Middle frontal gyrus (tissue), 1 donor: ENCODE measurements at regions not wholly inside any gene's neighbourhood (a gene's known extent, or its start where the extent isn't known, plus 50 kb on each side); places are given as distances from the start of the nearest gene placed in this dataset.

Experiments used
- DNase-seq: peaks from one replicate; pipeline ENCODE4 v3.0.0-alpha.2; 2015; ENCODE audit warnings: low spot score; ENCODE audit errors: extremely low spot score

DNA sequence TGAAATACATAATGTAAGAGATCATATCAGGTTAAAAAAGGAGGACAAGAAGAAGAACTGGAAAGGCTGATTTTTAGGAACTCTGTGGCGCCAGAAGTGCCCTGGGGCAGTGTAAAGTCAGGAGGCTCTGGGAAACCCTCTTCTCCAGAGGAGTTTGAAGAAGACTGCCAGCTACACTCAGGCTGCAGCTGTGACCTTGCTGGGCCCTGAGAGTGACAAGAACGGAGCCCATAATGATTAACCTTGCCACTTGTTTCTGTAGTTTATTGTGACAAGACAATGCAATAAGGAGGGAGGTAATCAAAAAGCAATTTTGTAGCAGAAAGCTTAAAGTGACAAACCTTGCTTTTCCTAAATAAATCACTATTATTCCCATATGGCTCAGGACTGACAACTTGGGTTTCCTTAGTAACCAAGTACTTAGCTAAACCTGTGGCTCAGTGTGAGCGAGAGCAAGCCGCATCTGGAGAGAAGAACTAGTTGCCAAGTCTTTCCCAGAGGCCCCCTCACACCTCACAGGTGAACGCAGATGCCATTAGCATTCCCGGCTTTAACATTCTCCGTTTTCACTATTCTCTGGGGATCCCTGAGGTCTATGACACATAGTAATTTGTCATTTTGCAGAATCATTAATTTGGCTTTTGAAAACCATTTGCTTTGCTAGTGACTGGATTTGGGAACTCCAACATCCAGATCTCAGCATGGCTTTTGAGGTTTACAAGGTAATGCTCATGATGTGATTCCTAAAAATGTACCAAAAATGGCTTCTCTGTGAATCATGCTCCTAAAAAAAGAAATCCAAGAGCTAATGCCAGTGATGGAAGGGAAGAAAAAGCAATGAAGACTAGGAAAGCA is 115.9 kb downstream of the OMA1 start:
- no peak for DNase-seq

DNA sequence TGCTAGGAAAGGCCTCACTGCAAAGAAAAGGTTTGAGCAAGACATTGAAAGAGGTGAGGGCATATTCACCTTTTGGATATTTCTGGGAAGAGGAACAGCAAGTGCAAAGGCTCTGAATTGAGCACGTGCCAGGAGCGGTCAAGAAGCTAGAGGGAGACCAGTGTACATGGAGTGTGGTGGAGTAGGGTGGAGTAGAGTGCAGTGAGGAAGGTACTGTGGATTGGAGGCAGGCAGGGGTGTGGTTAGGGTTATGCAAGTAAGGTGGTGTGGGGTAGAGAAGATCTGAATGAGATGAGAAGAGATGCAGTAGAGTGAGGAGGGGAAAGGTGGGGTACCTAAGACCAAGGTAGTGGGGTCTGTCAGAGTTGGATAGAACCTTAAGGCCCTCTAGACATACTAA is 119.6 kb downstream of the OMA1 start:
- DNase-seq = no peak

DNA sequence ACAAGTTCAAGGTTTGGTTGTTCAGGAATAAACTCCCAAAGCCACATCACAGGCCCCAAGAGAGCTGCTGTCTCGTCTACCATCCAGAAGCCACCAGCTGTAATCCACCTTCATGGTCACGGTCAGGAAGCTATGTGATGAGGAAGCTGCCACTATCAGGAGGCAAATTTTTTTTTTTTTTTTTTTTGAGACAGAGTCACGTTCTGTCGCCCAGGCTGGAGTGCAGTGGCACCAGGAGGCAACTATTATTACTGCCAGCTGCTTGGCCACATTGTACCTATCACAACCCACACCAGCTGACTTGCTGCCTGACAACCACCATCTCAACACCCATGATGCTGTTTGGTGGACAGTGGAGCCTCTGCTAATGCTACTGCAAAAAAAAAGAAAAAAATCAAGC is 124.1 kb downstream of the OMA1 start:
- no peak for DNase-seq

DNA sequence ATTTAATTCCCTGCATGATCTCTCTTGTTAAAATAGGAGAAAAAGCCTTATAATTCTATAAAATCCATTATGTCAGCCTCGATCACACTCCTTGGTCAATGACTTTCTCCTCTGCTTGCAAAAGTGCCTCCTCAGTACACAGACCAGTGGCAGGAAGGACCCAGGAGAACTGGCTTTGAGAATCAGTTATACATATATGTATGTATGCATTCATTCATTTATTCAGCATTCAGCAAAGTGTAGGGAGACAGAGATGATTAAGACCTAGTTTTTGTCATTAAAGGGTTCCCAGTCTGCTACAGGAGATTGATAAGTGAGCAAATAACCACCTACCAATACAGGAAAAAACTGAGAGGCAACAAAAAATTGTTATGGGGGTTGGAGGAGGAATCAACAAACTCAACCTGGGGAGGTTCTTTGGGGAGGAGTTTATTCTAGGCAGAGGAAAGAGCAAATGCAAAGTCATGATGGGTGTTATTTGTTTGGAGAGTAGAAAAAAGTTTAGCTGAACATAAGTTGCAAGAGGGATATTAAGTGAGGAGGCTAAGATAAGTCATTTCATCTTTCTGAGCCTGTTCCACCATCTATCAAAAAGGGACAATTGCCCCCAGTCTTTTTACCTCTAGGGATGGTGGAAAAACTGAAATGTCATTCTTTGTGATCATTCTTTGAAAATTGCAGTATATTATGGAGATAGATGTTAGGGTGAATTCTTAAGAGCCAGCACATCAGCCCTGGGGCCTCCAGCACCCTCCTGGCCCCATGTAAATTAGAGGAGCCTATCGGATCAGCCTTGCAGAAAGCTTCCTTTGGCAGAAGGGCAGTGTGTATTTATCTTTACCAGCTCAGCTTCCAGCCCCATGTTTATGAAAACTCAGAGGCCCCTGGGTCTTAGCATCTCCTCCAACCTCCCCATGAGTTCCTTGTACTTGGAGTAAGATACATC is 128.0 kb downstream of the OMA1 start:
- no peak for DNase-seq

DNA sequence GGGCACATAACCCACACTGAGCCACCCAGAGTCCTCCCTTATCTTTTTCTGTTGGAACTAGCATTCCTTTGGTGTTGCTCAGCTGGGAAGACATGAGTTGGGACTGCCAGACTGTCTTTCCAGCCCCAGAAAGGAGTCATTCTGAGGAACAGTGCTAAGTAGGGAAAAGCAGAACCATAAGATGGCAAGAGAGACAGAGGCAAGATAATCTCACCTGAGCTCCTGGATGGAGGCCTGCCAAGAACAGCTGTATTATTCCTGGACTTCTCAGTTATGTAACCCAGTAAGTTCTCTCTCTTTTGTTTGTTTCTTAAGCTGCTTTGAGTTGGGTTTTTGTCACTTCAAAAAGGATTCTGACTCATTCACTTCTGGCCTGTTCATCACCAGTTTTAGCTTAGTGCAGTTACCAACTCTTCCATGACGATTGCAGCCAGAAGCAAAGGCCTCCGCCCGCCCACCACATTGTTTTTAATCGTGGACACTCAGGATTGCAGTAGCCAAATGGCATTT is 134.4 kb downstream of the OMA1 start:
- no peak for DNase-seq

DNA sequence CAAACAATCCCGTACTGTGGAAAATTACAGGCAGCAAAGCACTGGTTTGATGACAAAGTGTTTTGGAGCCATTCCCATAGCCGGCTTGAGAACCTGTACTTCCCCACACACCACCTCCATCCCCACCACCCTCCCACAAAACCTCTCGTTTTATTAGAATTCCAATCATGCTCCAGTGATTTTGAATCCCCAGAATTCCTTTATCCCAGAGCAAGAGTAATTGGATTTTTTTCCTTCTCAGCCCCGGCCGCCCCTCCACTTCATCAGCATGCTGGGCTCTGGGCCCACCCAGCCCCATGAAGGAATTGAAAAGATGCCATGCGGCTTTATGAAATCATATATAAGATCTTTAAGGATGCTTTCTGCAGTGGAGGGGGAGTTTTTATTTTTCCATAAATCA is 136.6 kb downstream of the OMA1 start:
- no peak for DNase-seq

DNA sequence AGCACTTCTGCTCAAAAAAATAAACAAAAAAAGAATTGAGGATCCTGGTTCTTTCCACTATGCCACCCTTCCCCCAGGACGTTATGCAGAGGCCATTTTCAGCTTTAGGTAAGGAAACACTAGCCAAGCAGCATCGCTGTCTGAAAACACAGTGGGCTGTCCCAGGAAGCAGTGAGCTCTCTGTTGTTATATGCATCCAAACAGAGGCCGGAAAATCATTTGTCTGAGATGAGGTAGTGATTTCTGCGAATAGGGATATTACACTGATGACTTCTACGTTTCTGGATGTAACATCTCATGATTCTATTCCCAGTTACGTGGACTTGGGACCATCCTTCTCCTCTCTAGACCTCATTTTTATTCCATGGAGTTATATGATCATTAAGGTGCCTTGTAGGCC is 137.2 kb downstream of the OMA1 start:
- no peak for DNase-seq

DNA sequence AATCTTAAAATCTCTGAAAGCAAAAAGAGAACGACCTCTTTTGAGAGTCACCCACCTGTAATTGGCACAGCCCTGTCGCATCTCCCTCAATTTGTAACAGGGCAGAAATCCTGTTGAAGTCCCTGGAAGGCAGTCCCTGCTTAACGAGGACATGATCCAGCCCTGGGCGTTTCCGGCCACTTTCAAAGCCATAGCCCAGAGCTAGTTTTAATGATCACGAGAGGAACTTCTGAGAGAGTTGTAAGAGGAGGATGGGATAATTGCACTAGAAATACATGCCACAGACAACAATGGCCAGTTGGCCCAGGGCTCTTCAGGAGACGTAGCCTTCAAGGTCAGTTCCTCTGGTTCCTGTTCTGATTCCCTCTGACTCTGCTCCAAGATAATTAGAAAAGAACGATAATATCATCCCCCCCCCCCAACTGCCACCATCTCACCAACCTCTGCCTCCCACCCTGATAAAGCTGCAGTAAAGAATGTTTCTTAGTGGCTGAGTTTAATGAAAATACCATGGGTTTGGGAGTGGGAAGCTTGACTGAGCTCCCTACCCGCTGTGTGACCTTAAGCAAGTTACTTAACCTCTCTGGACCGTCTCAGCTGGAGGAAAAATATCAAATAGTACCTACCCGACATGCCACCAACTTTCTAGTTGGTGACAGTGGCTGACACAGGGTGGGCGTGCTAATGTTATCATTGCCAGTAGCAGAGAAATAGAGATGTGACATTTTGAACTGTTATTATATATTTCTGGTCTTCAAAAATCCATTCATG is 140.0 kb downstream of the OMA1 start:
- no peak for DNase-seq

DNA sequence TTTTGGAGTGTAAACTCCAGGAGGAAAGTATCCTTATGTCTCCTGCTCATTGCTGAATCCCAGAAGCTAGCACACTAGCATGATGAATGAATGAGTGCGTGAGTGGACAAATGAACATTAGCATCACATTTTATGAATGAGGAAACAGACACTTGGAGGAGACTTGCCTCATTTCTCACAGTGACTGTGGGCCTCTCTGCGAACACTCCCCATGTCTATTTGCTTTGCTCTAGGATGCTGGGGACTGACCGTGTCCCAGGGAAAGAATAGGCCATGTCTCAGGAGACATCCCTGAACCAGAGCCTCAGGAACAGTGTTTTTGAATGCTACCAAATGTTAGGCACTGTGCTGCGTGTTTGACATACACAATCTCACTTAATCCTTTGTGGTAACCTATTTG is 140.9 kb downstream of the OMA1 start:
- no peak for DNase-seq

DNA sequence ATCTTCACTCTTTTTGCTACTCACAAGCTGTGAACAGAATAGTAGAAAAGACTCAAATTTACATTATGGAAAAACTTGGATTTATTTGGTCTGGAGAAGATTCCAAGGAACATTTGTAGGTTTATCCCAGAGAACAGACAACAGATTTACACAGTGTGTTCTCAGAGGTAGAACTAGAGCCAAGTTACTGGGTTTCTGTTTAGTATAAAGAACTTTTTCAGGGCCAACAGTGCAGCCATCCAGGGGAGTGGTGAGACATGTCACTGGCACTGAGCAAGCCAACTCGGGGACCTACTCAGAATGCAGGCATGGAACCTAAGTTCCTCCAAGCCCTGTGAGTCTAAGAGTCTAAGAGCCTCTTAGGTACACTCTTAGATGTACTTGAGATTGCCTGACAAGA is 142.6 kb downstream of the OMA1 start:
- DNase-seq = no peak

DNA sequence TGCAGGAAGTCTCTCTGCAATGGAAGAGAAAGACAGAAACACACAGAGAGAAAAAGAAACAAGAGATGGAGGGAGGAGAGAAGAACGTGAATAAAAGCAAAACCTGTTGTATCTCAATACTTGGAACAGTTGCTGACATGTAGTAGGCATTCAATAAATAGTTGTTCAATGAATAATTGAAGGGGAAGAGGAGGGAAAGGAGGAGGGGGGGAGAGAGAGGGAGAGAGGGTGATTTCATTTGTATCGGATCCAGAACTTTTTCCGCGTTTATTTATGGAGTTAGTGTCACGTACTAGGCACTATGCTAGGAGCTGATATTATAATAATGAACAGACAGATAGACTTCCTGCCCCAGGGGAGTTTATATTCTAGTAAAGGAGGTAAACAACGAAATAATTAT is 144.1 kb downstream of the OMA1 start:
- DNase-seq = no peak

DNA sequence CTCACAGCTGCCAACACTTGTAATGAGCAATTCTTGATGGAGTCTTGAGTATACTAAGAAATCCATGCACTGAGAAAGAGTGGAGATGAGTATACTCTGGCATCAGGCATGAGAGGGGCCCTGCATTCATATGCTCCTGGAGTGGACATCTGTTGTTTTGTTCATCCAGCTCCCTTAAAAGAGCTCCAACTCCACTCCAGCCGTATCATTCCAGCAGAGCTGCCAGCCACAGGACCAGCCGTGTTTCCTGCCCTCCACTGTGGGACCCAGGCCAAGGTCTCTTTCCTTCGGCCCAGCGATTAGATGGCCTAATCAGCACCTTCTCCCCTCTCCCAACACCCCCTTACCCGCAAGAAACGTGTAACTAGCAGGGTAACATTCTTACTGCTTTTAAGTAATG is 144.5 kb downstream of the OMA1 start:
- no peak for DNase-seq

DNA sequence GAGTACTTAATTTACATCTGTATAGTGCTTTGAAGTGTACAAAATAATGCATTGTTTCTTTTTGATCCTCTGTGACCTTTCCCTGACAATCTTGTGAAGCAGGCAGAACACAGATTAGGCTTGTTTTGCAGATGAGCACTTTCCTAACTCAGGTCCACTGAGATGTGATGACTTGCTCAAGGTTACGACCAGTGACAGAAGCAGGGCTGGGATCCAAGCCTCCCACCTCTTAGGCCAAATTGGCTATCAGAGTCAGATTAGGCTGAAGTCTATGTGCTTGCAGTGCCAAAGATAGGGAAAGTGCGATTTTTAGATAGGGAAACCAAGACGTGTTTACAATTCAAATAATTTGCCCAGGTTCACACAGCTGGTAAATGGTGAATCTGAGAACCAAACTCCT is 147.3 kb downstream of the OMA1 start:
- DNase-seq = no peak

DNA sequence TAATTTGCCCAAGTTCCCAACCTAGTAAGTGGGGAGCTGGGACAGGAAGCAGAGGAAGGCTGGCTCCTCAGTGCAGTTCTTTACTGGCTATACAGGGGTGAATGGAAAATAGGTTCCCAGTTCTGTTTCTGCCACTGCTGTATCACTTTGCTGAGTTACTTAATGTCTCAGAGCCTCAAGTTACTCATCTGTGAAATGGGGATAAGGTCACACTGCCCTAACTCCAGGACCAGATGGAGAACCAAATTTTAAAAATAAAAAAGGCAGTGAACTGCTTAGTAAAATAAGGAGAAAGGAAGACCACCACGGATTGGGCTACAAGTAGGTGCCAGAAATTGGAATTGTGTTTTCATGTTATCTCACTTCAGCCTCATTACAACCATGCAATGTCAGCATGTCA is 147.8 kb downstream of the OMA1 start:
- DNase-seq = no peak

DNA sequence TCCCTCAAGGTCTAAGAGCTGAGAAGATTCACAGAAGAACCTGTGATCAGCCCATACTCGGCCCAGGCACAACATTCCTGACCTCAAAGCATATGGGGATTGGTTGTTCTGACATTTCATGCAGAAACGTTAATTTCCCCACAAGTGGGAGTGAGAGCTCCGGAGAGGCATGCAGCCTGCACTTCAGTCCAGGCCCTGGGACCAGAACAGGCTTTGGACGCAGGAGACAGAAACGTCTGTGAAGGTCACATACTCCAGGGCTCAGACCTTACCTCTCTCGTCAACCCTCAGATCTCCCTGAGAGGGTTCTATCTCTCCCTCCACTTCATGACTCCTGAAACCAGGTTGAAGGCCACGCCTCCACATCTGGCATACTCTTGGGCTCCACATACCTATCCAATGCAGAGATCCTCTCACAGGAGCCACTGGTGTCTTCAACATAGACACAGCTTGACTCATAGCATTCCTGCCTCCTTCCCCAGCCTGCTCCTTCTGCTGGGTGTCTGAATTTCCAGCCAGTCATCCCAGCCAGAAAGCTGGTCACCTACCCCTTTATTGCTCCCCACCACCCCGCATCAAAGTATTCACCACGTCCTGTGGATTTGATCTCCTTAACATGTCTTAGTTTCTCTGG is 149.2 kb downstream of the OMA1 start:
- no peak for DNase-seq

DNA sequence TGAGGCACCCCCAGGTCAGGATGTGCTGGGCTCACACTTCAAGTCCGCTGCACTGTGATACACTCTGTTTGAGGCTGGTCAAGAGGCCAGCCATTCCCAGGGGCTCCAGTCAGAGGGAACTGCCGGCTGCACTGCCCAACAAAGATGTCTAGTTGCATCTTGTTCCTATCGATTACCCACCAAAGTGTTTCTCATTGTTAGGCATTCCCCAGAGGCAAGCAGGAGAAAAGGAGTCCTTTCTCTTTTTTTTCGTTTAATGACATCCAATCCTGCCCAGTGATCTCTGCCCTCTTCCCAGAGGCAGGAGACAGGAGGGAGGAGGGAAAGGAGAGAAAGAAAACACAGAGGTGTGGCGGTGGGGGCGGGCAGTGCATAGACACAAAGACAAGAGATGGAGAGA is 150.4 kb downstream of the OMA1 start:
- DNase-seq = no peak

DNA sequence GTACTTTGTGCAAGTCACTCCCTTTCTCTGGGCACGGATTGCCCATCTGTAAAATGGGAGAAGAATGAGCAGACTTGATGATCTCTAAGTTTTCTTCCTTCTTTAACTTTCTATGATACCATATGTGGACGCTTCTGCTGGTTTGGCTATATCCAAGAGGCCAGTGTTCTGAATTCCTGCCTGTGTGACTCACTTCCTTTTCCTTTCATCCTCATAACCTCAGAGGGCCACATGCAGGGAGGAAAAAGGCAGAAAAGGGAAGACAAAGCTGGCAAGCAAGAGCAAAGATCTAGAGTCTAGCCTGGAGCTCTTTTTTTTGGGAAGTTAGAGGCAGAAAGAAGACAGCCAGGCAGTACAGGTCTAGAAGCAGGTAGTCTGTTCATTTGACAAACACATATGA is 151.2 kb downstream of the OMA1 start:
- DNase-seq = no peak

DNA sequence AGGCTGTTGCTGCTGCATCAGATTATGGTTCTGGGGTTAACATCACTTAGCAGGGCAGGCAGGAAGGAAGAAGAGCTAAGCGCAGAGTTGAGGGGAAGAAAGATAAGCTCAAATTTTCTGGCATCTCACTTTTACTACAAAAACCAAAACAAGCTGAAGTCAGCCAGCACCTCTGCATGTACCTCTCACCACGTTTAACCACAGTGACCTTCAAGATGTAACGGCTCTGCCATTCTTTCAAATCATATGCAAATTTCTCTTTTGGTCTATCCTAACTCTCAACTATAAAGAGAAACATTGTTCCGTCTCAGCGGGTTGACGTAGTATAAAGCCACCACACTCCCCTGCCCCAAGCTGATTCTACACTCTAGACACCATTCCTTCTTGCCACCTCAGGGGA is 154.4 kb downstream of the OMA1 start:
- DNase-seq = no peak

DNA sequence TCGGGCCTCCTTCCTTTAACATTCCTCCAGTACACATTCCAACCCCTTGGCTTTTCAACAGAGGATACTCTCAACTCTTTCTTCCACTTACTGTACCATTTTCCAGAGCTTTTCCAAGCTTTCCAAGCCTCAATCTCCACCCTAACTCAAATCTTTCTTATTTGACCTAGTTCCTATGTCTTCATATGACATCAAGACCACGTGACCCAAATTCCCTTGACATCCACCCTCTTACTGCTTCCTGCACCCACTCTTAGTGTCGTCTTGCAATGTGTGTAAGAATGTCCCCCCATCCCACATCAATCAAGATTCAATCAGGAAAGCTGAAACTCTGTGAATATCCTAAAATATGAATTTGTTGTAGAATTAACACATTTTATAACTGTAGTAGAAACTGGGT is 155.0 kb downstream of the OMA1 start:
- no peak for DNase-seq

DNA sequence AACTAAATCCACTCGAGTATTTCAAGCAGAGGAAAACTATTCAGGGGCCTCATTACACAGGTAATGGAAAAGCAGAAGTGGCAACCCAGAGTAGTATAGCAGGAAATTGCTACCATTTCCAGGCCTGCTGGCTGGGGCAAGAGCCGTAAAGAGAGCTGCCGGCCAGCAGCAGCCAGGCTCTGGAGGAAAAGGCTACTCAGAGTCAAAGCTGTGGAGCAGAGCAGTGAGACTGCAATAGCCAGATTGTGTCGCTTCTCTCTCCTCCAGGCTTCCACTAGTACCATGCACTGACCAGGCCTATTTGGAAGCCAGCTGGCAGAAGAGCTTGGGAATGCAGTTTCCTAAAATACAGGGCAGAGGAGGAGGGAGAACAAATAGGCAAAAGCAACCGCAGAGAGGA is 155.5 kb downstream of the OMA1 start:
- DNase-seq = no peak

DNA sequence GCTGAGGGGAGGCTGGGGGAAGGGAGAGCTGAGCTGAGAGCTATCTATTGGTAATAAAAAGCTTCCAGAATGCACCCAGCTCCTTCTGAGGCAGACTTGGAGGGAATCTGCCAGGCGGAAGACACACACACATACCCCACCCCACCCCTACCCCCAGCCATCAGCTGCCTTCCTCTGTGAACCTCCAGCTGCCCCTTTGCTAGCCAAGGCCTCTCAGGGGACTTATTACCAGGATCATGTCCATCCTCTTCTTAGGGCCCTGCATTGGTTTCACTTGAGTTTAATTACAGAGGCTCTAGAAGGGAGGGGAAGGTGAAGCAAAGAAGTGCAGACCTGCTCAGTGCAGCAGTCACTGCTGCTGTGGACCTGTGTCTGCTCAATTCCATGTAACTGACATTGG is 156.4 kb downstream of the OMA1 start:
- DNase-seq = no peak
